Stimulated activated CD8-positive, alpha-beta memory T cell treated with anti-CD3 and anti-CD28 coated beads, Interleukin-12 subunit alpha, Interleukin-12 subunit beta, amount 100 ng/mL, for 24 hours (primary cell): ENCODE measurements at regions not wholly inside any gene's neighbourhood (a gene's known extent, or its start where the extent isn't known, plus 50 kb on each side); places are given as distances from the start of the nearest gene placed in this dataset.

Experiments used
- DNase-seq: peaks from one replicate; pipeline ENCODE4 v3.0.0-alpha.2; 2020; ENCODE audit errors: extremely low read depth

GRCh38 chr7:26040085-26040484 is 111.9 kb upstream of the NFE2L3 start:
- no peak for DNase-seq

DNA sequence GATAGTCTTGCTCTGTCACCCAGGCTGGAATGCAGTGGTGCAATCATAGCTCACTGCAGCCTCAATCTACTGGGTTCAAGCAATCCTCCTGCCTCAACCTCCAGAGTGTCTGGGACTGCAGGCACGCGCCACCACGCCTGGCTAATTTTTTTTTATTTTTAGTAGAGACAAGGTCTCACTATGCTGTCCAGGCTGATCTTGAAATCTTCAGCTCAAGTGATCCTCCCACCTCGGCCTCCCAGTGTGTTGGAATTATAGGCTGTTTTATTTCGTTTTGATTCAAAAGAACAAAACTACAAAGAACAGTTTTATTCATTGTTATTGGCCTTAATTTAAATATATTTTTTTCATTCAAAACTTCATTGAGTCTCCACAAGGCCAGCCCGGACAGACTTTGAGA is 109.8 kb upstream of the NFE2L3 start:
- DNase-seq = no peak

DNA sequence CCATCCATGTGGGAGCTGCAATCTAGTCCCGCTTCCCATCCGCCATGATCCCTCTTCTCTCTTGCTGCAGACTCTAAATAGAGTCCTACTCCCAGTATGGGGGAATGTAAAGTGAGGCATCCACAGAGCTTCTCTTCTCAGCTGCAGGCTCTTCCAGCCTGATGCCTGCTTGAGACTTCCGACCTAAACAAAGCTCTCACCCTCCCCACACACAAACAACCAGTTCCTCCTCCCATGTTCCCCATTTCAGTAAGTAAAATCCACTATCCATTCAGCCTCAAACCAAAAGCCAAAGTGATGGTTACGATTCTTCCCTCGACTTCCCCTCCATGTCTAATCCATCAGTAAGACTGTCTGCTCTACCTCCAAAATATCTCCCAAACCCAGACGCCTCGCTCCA is 108.2 kb upstream of the NFE2L3 start:
- no peak for DNase-seq

DNA sequence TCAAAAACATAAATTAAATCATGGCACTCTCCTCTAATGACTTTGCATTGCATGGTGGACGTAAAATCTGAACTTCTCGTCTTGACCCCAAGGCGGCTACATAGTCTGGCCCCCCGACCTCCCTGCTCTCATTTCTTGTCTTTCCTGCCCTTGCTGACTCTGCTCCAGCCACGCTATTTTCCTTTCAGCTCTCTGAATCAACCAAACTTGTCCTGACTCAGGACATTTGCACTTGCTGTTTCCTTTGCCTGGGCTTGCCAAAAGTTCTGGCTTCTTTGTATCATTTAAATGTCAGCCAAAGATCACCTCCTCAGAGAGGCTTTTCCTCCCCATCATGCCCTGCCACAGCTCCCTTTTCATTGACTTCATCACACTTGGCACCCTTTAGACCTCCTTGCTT is 107.7 kb upstream of the NFE2L3 start:
- DNase-seq = no peak

DNA sequence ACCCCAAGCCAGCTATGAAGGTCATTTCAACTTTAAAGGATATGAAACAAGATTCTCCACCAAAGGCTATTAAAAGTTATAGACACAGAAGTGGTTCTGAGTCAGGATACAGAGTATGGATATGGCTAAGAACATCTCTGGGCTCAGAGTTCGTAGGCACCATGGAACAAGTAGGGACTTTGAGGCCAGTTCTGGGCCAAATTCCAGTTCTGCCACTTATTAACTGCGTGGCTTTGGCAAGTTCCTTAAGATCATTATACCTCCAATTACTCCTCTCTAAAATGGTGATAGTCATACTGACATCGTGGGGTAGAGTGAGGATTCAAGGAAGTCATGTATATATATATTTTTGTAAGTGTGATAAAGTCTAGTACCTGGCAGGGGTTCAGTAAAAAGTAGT is 105.8 kb upstream of the NFE2L3 start:
- DNase-seq = no peak

GRCh38 chr7:26046878-26047277 is 105.1 kb upstream of the NFE2L3 start:
- DNase-seq = no peak

GRCh38 chr7:26048663-26049062 is 103.3 kb upstream of the NFE2L3 start:
- no peak for DNase-seq

GRCh38 chr7:26049081-26049480 is 102.9 kb upstream of the NFE2L3 start:
- DNase-seq = no peak

DNA sequence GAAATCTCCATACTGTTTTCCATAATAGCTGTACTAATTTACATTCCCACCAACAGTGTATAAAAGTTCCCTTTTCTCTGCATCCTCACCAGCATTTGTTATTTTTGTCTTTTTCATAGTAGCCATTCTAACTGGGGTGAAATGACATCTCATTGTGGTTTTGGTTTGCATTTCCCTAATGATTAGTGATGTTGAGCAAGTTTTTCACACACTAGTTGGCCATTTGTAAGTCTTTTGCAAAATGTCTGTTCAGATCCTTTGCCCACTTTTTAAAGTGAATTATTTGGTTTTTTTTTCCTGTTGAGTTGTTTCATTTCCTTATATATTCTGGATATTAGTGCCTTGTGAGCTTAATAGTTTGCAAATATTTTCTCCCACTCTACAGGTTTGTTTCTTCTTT is 101.0 kb upstream of the NFE2L3 start:
- no peak for DNase-seq

GRCh38 chr7:26052706-26053105 is 99.3 kb upstream of the NFE2L3 start:
- DNase-seq = no peak

GRCh38 chr7:26054386-26054785 is 97.6 kb upstream of the NFE2L3 start:
- no peak for DNase-seq

GRCh38 chr7:26055241-26055640 is 96.8 kb upstream of the NFE2L3 start:
- no peak for DNase-seq

DNA sequence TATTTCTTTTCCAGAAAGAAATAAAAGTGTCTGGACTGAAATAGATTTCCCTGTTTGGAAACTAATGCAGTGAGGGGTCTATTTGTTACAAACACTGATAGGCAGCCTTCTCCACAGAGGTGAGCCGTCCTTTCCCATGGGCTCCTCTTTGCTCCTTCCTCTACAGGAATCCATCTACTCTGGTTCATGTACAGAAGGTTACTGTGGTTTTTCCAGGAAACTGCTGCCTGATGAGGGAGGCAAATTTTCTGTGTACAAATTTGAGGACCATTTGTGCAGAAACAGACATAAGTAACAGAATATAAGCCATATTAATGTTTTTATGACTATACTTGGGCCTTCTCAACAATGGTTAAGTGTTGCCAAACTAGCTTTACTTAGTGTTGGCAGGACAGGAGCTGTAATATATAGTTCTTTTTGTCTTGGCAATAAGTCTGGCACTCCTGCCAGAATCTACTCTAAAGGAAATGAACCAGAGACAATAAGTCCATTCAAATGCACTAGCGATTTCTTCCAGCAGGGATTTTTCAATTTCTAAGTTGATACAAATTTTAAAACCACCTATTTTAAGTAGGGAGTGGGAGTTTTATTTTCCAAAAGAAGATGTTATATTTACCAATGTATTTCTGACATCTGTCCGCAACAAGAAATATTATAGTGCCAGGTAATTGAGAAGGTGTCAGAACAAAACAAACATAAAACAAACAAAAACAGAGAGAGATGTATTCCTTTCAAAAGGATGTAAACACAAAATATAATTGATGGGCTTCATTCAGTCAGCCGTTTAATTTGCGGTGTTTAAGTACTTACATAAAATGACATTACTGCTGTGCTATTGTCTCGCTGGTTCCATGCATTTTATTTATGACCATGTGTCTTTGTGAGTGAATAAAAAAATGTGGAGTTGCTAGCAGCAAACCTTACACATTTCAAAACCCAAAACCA is 91.0 kb upstream of the NFE2L3 start:
- no peak for DNase-seq

DNA sequence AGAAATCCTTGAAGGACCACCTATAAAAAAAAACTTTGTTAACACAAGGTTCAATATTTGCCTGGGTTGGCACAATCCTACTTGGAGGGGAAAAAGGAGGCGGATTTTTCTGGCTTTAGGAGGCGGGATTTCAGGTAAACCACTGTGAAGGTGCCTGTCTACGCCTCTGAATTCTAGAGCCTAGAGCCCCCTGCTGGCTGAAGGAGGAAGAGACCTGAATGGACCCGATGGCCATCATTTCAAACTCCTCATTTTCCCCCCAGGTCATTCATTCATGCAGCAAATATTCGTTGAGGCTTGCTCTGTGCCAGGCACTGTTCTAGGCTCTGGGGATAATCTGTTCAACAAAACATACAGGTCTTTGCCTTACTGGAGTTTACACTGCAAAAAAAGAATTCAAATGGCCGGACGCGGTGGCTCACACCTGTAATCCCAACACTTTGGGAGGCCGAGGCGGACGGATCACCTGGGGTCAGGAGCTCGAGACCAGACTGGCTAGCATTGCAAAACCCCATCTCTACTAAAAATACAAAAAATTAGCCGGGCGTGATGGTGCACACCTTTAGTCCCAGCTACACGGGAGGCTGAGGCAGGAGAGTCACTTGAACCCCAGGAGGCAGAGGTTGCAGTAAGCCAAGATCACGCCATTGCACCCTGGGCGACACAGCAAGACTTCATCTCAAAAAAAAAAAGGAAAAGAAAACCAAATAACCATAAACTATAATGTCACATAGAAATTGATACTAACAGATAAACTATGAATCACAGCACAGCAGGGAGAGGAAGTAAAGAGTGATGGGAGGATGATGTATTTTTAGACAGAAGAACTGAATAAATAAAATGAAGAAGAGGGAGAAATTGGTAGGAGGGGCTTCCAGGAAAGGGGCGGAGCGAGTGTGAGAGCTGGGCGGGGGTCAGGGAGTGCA is 90.1 kb upstream of the NFE2L3 start:
- DNase-seq = peak; percentile 45

DNA sequence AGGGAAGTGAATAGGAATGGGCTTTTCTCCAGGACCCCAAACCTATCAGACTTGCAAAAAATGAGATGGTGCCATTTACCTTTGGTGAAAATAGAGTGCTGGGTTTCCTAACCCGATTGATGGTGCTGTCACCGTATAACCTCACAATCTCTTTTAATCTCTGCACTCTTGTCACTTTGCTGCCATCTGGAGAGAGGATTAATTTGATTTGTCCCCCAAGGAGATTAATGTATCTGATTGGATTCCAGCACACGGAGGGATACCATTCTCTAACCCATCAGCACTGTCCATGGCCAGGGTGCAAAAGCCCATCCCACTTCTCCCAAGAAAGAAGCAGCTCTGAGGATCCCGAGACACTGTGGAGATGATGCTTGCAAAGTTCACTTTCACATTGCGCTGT is 86.3 kb upstream of the NFE2L3 start:
- no peak for DNase-seq

DNA sequence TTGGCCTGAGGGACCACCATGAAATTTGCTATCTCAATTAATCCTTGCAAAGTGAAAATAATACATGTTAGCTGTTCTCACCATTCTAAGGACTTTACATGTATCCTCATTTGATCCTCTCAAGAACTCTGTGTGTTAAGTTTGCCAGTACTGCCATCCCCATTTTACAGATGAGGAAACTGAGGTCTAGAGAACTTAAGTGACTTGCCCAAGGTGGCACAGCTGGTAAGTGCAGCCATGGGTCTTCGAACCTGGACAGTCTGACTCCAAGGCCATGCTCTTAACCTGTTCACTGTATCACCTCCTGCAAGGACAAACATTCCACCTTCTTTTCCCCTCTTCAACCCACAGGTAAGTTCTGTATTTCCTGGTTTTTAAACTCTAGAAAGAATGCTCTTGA is 85.3 kb upstream of the NFE2L3 start:
- no peak for DNase-seq

DNA sequence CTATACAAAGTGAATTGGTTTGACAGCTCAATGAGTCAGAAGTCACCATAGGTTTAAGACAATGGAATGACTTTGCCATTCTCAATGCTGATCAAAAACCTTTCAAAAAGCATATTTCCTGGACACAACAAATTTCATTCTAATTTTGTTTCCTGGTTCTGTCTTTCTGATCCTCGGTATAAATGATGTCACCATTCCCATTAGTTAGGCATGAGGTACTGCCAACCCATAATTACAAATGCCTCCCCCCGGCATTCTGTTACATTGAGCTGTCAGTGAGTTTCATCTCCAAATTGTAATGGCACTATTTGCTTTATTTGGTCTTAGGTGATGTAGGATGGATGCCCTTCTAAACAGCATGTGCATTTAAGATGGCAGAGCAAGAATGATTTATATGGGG is 81.7 kb upstream of the NFE2L3 start:
- DNase-seq = no peak

DNA sequence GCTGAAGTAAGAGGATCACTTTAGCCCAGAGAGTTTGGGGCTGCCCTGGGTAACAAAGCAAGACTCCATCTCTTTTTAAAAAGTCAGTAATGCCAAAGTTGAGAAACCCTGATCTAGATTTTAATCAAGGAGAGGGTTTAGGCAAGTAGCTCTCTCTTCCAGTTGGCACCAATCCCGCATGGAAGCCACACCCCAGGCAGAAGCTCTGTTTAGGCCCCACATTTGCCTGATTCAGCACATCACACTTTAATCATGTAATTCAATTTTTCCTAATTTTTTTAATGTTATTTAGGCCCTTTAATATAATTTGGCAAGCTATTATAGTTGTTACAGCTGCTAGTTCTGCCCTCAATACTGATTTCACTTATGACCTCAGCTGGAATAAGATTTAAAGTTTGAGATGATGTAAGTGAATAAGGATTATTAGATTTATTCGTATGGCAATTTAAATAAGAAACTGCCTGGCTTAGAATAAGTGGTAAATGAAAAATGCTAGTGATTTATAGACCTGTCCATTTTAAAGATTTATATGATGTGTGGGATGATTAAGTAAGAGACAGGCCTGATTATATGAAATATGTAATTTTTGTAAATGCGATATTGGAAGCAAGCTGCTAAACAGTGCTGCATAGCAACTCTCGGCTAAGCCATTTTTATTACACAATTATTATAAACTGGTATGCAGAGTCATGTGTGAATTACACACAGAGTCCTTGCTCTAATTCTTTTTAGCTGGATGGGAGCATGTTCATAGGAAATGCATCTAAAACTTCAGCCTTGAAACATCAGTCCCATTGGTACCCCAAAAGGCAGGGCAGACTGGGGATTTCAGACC is 80.2 kb upstream of the NFE2L3 start:
- DNase-seq = no peak

GRCh38 chr7:26073041-26073440 is 79.0 kb upstream of the NFE2L3 start:
- no peak for DNase-seq

- no peak for DNase-seq
Measured at GRCh38 chr7:26074919-26075318, 77.1 kb upstream of the NFE2L3 start.

DNA sequence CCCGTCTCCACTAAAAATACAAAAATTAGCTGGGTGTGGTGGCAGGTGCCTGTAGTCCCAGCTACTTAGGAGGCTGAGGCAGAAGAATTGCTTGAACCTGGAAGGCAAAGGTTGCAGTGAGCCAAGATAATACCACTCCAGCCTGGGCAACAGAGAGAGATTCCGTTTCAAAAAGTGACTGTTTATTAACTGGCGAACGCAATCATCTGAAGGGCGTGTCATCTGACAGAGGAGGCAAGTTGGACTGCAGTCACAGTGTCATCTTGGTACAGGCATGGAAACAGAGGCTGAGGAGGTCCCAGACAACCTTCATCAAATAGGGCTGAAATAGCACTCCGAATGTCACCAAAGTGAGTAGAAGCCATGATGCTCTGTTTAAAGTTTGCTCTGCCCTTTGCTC is 75.3 kb upstream of the NFE2L3 start:
- DNase-seq = no peak
